ENCODE measurements at regions not wholly inside any gene's neighbourhood (a gene's known extent, or its start where the extent isn't known, plus 50 kb on each side); places are given as distances from the start of the nearest gene placed in this dataset.
"Not testable (repeated sequence)": the region's sequence is repeated elsewhere in the genome, so short reads cannot be mapped to it uniquely, and the experiment has no call there.

DNA sequence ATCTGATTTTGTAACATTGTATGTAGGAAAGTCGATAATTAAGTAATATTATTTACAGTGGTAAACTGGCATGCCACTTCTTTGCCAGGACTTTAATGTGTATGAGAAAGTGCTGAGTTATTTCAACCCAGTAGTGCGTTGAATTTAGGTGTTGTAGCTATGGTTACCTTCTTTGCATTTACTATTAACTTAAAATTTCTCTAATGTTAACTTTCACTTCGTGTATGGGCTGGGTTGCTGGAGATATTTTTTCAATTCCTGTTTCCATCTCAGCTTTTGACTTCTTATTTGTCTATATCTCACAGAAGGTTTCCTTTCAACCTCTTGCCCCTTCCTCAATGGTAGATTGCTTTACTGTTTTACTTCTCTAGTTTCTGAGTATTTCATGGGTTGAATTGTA, 1345.6 kb downstream of the FSCB start:
- Histone ChIP-seq H3K4me3 (no peak overlapping the region), H3K27ac (no peak overlapping the region)

DNA sequence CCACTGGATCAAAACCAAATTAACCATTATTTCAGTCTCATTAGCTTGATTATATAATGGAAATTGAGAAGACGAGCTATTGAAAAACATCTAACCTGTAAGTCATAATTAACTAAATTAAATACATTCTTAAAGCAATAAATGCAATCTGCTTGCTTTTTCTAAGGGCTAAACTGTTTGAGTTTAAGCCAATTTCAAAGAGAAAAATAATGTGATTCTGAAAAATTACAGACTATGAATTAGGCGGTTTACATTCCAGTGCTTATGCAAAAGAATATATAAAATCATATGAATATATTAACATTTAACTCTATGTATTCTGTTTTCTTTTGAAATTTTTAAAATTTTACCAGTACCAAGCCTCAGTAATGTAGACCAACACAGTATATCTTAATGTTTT, 1349.4 kb downstream of the FSCB start:
- Histone ChIP-seq H3K27ac (no peak overlapping the region), H3K4me3 (no peak overlapping the region)

DNA sequence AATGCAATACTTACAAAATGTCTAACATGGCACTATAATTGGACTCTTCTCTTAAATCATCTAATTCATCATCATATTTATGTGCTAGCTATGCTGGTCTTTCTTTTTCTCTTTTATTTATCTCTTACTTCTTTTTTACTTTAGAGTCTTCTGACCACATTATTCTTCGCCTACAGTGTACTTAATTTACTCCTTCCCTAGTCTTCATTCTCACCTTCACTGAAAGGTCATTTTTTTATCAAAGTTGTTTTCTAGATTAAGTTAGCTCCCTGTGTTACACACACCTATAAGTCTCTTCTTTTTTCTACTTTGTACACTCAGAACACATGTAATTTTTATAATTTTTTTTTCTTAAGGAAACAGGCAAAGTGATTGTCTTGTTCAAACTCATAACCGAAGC, 1351.2 kb downstream of the FSCB start:
- no peak overlapping the region for H3K27ac ChIP-seq
- H3K4me3 ChIP-seq, result no peak overlapping the region

DNA sequence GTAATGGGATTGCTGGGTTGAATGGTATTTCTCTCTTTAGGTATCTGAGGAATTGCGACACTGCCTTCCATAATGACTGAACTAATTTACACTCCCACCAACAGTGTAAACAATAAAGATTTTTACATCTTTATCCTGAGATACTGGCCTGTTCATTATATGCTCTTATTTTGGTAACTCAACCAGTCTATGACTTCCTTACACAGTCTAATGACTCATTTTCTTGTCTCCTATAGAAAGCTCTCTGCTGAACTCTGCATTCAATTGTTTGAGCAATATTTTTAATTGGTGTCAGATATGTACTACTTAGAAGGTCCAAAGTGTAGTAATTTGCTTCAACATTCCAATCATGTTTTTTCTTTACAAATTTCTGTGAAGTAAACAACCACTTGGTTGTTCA, 1351.8 kb downstream of the FSCB start:
- H3K27ac ChIP-seq, result no peak overlapping the region
- no peak overlapping the region for H3K4me3 ChIP-seq

DNA sequence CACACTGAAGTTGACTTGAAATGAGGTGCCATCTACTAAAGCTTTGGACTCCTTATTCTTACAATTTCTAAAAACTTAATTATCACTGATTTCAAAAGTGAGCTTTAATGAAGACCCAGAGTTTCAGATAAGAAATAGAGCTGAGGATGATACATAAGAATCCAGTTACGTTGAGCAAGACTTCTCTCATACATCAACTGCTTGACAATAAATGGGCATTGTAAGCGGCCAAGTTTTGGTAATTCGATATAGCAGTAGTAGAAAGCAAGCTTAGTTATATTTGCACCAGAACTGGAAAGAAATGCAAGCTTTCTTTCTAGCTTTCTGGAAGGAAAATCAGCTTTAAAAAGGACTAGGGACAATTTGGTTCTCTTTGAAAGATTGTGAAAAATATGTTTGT, 1359.6 kb downstream of the FSCB start:
- Histone ChIP-seq H3K4me3 (no peak overlapping the region), H3K27ac (no peak overlapping the region)

DNA sequence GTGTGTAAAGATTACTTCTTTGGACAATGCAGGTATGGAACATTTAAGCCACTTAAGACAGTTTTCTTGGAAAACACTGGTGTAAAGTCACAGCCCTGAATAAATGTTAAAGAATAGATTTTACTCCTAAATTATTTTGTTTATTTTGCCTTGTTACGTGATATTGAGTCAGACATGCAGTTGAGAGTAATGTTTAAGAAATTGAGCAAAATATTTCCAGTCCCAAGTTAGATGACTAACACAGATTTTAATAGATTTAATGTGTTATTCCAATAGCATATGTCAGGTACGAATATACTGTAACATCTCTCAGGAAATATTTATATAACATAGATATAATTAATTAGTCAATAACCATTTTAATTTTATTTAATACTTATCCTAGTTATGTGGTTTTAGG, 1361.7 kb downstream of the FSCB start:
- no peak overlapping the region for H3K4me3 ChIP-seq
- H3K27ac ChIP-seq, result no peak overlapping the region

DNA sequence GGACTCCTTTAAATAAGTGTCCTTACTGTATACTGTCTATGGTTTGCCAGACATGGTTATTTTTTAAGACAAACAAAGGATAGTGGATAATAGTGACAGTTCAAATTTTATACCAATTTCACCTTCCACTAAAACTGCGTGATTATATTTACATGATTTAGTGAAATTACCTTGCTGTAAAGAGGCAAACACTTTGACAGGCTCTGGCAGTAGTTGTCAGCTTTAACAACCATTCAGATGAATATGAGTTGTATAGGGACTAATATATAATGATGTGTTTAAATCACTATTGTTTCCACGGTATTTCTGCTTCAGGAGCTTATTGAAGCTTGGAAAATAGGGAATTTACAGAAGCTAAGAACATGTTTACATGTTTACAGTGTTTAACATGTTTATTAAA, 1364.0 kb downstream of the FSCB start:
- H3K4me3 ChIP-seq, result no peak overlapping the region
- no peak overlapping the region for H3K27ac ChIP-seq

DNA sequence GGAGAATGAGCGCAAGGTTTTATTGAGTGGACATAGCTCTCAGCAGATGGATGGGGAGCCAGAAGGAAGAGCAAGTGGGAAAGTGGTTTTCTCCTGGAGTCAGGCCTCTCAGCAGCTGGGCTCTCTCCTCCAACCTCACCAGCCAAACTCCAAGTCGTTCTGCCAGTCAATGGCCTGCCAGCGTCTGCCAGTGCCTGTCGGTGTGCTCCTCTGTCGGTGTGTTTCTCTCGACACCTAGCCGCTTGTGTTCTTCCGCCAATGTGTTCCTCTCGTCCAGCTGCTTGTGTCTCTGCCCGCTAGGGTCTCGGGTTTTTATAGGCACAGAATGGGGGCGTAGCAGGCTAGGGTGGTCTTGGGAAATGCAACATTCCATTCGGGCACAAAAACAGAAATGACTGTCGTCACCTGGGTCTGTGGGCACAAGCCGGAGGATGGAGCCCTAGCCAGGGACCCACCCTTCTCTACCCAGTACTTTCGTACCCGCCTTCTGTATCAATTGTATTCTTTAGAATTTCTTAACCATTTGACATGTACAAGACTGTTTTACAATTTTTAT, 1365.4 kb downstream of the FSCB start:
- Histone ChIP-seq H3K27ac (no peak overlapping the region), H3K4me3 (no peak overlapping the region)

DNA sequence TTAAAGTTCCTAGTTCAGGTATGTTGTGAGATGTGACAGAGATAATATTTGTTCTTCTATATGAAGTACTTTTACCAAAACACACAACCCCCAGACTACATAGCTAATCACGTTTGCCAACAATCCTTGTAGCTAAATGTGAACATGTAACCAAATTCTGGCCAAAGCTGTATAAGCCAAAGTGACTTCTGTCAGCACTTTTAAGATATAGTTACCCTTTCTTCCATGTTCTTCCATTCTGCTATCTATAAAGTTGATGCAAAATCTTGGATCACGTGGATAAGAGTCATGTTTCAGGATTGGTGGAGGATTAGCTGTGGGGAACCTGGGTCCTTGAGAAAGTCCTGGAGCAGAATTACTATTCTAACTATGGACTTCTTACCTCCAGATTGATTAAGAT, 1366.6 kb downstream of the FSCB start:
- Histone ChIP-seq H3K27ac (no peak overlapping the region), H3K4me3 (no peak overlapping the region)

DNA sequence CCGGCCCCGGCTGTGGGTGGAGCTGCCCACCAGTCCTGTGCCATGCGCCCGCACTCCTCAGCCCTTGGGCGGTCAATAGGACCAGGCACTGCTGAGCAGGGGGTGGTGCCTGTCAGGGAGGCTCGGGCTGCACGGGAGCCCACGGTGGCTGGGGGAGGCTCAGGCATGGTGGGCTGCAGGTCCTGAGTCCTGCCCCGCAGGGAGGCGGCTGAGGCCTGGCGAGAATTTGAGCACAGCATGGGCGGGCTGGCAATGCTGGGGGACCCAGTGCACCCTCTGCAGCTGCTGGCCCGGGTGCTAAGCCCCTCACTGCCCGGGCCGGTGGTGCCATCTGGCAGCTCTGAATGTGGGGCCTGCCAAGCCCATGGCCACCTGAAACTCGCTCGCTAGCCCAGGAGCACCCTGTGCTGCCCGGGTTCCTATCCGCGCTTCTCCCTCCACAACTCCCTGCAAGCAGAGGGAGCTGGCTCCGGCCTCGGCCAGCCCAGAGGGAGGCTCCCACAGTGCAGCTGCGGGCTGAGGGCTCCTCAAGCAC, 1371.1 kb downstream of the FSCB start:
- no peak overlapping the region for H3K4me3 ChIP-seq

DNA sequence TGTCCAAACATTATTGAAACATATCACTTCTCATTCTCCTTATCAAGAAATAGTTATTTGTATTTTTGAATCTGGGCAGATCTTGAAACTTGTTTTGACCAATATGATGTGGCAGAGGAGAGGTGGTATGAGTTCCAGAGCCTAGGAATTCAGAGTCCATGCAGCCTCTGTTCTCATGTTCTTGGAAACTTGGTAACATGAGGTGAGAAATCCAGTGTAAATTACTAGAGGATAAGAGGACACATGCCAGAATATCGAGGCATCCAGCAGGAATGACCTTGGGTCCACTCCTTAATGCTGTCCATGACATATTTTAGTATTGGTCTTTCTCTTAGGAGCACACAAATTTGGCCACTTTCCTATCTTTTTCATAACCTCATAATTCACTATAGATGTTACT, 1374.6 kb downstream of the FSCB start:
- H3K4me3 ChIP-seq, result no peak overlapping the region
- H3K27ac ChIP-seq, result no peak overlapping the region

More for the DNA sequence above, 1371.1 kb downstream of the FSCB start:
- no peak overlapping the region for H3K27ac ChIP-seq

DNA sequence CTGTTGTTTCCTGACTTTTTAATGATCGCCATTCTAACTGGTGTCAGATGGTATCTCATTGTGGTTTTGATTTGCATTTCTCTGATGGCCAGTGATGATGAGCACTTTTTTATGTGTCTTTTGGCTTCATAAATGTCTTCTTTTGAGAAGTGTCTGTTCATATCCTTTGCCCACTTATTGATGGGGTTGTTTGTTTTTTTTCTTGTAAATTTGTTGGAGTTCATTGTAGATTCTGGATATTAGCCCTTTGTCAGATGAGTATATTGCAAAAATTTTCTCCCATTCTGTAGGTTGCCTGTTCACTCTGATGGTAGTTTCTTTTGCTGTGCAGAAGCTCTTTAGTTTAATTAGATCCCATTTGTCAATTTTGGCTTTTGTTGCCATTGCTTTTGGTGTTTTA, 1378.7 kb downstream of the FSCB start:
- H3K27ac ChIP-seq, H3K4me3 ChIP-seq: not testable (repeated sequence)

DNA sequence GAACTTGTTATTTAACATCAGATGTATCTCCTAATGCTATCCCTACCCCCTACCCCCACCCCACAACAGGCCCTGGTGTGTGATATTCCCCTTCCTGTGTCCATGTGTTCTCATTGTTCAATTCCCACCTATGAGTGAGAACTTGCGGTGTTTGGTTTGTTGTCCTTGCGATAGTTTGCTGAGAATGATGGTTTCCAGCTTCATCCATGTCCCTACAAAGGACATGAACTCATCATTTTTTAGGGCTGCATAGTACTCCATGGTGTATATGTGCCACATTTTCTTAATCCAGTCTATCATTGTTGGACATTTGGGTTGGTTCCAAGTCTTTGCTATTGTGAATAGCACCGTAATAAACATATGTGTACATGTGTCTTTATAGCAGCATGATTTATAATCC, 1379.2 kb downstream of the FSCB start:
- not testable (repeated sequence) for H3K4me3 ChIP-seq, H3K27ac ChIP-seq

DNA sequence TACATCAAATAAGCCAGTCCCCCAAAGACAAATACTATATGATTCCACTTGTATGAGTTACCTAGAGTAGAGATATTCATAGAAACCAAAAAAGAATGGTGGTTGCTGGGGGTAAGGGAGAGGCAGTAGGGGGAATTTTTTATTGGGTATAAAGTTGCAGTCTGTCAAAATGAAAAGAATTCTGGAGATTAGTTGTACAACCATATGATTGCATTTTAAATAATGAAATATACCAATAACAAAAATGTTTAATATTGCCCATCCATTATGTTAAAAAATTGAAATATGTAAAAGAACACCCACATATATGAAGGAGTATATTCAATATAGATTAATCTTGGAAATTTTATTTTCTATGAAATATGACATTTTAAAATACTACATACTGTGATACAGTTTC, 1383.5 kb downstream of the FSCB start:
- no peak overlapping the region for H3K27ac ChIP-seq
- H3K4me3 ChIP-seq, result no peak overlapping the region

DNA sequence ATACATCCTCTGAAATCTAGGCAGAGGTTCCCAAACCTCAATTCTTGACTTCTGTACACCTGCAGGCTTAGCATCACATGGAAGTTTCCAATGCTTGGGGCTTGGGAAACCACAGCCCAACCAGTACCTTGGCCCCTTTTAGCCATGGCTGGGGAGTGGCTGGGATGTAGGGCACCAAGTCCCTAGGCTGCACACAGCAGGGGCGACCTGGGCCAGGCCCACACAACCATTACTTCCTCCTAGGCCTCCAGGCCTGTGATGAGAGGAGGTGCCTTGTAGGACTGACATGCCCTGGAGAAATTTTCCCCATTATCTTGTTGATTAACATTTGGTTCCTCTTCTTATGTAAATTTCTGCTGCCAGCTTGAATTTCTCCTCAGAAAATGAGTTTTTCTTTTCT, 1387.4 kb downstream of the FSCB start:
- Histone ChIP-seq H3K27ac (no peak overlapping the region), H3K4me3 (no peak overlapping the region)

DNA sequence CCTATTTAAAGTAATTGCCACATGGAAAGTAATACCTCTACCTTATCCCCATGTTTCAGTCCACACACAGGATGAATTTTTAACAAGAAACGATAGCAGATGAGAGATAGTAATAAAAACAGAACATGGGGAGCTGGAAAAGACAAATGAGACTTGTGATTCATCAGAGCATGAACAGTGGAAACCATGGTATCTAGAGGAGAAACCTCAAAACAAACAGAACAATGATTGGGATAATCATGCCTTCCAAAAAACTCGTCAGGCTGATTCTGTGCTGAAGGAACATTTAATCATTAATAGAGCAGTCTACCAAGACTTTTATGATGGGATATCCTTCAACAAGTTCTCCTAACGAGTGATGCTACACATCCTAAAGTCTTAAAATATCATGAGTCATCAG, 1390.7 kb downstream of the FSCB start:
- no peak overlapping the region for H3K4me3 ChIP-seq

DNA sequence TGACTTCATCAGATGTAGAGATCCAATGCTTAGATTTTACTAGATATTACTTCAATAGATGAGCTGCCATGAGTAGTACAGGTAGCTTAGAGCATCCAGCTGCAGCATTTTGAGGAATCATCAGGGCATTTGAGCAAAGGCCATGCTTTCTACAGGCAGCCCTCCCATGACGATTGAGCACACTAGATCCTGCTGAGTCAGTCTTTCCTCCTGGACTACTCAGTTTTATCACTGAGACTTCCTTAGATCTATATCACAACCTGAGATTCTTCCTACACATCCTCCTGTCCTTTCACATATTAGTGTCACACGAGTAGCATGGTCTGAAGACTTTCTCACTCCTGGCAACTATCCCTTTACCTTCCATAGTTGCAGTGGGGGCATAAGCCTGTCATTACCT, 1401.8 kb downstream of the FSCB start:
- H3K4me3 ChIP-seq, result no peak overlapping the region
- H3K27ac ChIP-seq, result no peak overlapping the region

More for the DNA sequence above, 1390.7 kb downstream of the FSCB start:
- no peak overlapping the region for H3K27ac ChIP-seq

DNA sequence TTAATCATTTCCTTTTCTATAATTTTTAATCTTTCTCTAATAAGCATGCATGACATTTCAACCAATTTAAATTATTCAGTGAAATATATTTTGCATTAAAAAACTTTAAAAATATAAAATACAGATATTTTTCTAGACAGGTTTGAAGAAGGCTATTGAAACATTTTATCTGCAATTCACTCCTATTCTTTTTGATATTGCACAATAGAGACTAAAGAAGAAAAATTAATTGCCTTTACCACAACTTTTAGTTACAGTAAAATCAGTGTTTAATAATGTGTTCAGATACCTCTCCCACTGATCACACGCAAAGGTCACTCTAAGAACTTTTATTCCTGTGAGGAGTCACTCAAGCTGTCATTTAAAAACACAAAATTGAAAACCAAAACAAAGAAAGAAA, 1416.7 kb downstream of the FSCB start:
- Histone ChIP-seq H3K27ac (no peak overlapping the region), H3K4me3 (no peak overlapping the region)

DNA sequence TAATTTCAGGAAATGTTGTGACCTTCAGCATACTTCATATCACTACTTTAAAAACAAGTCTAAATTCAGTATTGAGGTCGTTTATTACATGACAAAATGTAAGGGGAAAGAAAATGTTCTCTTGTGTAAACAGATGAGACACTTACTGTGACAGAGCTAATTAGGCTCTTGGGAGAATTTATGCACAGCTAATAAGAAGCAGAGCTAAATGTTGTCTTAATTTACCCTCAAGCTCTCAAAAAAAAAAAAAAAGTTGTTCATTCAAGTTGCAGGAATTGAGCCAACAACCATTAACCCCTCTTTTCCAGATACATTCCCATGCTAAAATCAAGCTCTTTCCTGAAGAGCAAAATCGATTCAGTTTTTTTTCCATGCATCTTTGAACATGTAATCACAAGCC, 1419.4 kb downstream of the FSCB start:
- Histone ChIP-seq H3K4me3 (no peak overlapping the region), H3K27ac (no peak overlapping the region)

DNA sequence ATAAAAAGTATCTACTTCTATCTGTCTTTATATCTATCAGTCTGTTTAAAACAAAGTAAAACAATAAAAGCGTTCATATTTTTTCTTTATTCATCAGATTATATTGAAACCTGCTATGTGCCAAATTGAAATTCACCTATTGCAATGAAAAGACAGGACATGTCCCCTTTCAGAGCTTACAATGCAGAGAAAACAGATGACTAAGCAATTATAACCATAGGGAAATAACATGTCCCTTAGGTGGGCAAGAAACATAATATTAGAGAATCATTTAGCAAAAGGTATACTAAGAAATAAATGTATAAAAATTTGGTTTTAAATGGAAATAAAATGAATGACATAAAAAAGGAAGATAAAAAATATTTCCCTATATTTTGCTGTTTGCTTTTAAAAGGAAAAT, 1421.3 kb downstream of the FSCB start:
- Histone ChIP-seq H3K27ac (no peak overlapping the region), H3K4me3 (no peak overlapping the region)

DNA sequence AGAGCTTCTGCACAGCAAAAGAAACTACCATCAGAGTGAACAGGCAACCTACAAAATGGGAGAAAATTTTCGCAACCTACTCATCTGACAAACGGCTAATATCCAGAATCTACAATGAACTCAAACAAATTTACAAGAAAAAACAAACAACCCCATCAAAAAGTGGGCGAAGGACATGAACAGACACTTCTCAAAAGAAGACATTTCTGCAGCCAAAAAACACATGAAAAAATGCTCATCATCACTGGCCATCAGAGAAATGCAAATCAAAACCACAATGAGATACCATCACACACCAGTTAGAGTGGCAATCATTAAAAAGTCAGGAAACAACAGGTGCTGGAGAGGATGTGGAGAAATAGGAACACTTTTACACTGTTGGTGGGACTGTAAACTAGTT, 1439.7 kb downstream of the FSCB start:
- H3K27ac ChIP-seq, H3K4me3 ChIP-seq: not testable (repeated sequence)

DNA sequence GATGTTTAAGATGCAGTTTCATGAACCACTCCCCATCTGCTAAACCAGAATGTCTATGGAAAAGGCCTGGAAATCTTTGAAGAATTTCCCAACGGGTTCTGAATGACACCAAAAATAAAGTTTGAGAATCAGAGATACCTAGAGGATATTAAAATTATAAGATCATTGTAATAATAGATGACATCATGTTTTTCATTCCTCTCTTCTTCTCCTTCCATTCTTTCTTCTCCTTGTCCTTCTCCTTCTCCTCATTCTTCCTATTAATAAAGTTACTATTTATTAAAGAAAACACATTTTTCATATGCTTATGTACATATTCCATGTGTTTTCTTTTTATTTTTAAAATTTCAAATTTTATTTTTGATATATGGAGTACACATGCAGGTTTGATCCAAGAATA, 1449.4 kb downstream of the LRFN5 start:
- no peak overlapping the region for H3K4me3 ChIP-seq

DNA sequence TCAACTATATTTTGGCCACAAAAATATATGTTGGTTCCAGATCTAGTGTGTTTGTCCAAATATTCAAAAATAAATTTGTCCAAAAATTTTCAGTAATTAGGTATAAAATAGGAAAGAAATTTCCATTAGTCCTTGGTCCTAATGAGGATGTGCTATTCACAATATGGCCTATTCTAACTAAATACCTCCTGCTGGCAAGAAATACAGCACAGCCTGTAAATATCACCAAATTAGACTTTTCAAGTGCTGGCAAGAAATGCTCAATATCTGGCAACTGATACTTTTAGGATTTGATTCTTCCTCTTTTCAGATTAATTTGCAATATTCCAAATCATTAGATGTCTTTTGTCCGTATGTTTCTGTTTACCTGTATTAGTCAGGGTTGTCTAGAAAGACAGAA, 1446.2 kb downstream of the LRFN5 start:
- no peak overlapping the region for H3K4me3 ChIP-seq

More for the DNA sequence above, 1449.4 kb downstream of the LRFN5 start:
- no peak overlapping the region for H3K27ac ChIP-seq

More for the DNA sequence above, 1446.2 kb downstream of the LRFN5 start:
- H3K27ac ChIP-seq, result no peak overlapping the region
